A549 (cell line): ENCODE measurements at regions not wholly inside any gene's neighbourhood (a gene's known extent, or its start where the extent isn't known, plus 50 kb on each side); places are given as distances from the start of the nearest gene placed in this dataset.

Source experiments
- ATAC-seq, 2 experiments: fragments of 200-7000 bp in 1 of 2; fragments of >200 bp in 1 of 2; cut with Nextera tagmentation in 1 of 2; cut with Tn5 transposase in 1 of 2; 3 replicates each; pipeline versions ENCODE4 v1.8.0 to v1.9.1; 2018 to 2020; ENCODE audit warnings: mild to moderate bottlenecking in 1 of 2, moderate library complexity in 1 of 2
- CTCF ChIA-PET: fragments of 300-600 bp; sonication (Branson Sonifier 250); formaldehyde crosslinking; extraction: SDS; loops from one replicate; lab custom pipeline; 2021; ENCODE audit warnings: antibody characterized with exemption, inconsistent platforms; lab: Yijun Ruan, JAX
- POLR2A ChIA-PET: fragments of 350-600 bp; formaldehyde crosslinking; extraction: SDS; loops from one replicate; lab custom pipeline; 2021; ENCODE audit warnings: antibody characterized with exemption, inconsistent platforms; lab: Yijun Ruan, JAX
- DNase-seq, 2 experiments: peaks; one replicate each; pipeline versions ENCODE4 v3.0.0 to v3.0.0-alpha.2; 2011 to 2016; ENCODE audit warnings: low read depth in 1 of 2, low spot score in 1 of 2
- FAIRE-seq: peaks from 2 replicates; lab custom pipeline; 2011; peaks lifted over from hg19 to GRCh38; lab: Jason Lieb, UNC
- H3K27ac ChIP-seq, 2 experiments: fragments of >200 bp; sonication (Bioruptor Twin); formaldehyde crosslinking; 3 replicates each; pipeline ENCODE4 v1.5.1; 2016 to 2017
- H3K4me1 ChIP-seq: fragments of >200 bp; sonication (Bioruptor Twin); formaldehyde crosslinking; 3 replicates; pipeline ENCODE4 v1.6.1; 2016
- H3K4me2 ChIP-seq: fragments of >200 bp; sonication (Bioruptor Twin); formaldehyde crosslinking; 3 replicates; pipeline ENCODE4 v1.6.1; 2016
- H3K4me3 ChIP-seq: fragments of >200 bp; sonication (Bioruptor Twin); formaldehyde crosslinking; 3 replicates; pipeline ENCODE4 v1.5.1; 2016
- H3K9me3 ChIP-seq: fragments of >200 bp; sonication (Bioruptor Twin); formaldehyde crosslinking; 3 replicates; pipeline ENCODE4 v1.6.1; 2016
- CBX8 ChIP-seq: fragments of 200-600 bp; sonication (generic); IDR thresholded peaks from 2 replicates; pipeline ENCODE4 v1.6.1; 2016
- CEBPB ChIP-seq, 2 experiments: fragments of >200 bp in 1 of 2; sonication (Bioruptor Twin) in 1 of 2; formaldehyde crosslinking in 1 of 2; IDR thresholded peaks; 2 replicates each; pipeline ENCODE4 v1.6.1; 2012 to 2016
- E2F6 ChIP-seq: IDR thresholded peaks from 2 replicates; pipeline ENCODE4 v1.6.1; 2012; ENCODE audit warnings: low read depth, borderline replicate concordance
- EHF ChIP-seq: fragments of 250-450 bp; sonication (Bioruptor Pico); IDR thresholded peaks from 2 replicates; pipeline ENCODE4 v1.5.0; 2020; ENCODE audit warnings: mild to moderate bottlenecking
- ESRRA ChIP-seq: fragments of 150-350 bp; IDR thresholded peaks from 2 replicates; pipeline ENCODE4 v1.6.1; 2014; ENCODE audit warnings: mild to moderate bottlenecking, low read length, borderline replicate concordance
- FOSL2 ChIP-seq, 2 experiments: fragments of 450-650 bp in 1 of 2; fragments of >200 bp in 1 of 2; sonication (Bioruptor Twin) in 1 of 2; formaldehyde crosslinking; IDR thresholded peaks; 2 replicates each; pipeline versions ENCODE4 v1.5.0 to v1.6.1; 2016 to 2020; ENCODE audit warnings: mild to moderate bottlenecking in 1 of 2, moderate library complexity in 1 of 2
- HES2 ChIP-seq: fragments of >200 bp; sonication (Bioruptor Twin); formaldehyde crosslinking; IDR thresholded peaks from 2 replicates; pipeline ENCODE4 v1.6.1; 2016
- HOXB5 ChIP-seq: fragments of 250-450 bp; sonication (Bioruptor Pico); IDR thresholded peaks from 2 replicates; pipeline ENCODE4 v1.5.0; 2020; ENCODE audit warnings: mild to moderate bottlenecking, moderate library complexity
- MAFK ChIP-seq: fragments of 450-650 bp; IDR thresholded peaks from 2 replicates; pipeline ENCODE4 v1.6.1; 2014; ENCODE audit not compliant: partially characterized antibody
- MAX ChIP-seq: IDR thresholded peaks from 2 replicates; pipeline ENCODE4 v1.6.1; 2012
- MAZ ChIP-seq: fragments of 150-350 bp; IDR thresholded peaks from 2 replicates; pipeline ENCODE4 v1.6.1; 2014; ENCODE audit warnings: antibody characterized with exemption, low read depth, low read length, borderline replicate concordance
- MYC ChIP-seq: IDR thresholded peaks from 2 replicates; pipeline ENCODE4 v1.6.1; 2012; ENCODE audit warnings: mild to moderate bottlenecking, inconsistent platforms, low read length, improper control_type of control experiment, borderline replicate concordance
- NFE2L2 ChIP-seq: fragments of 150-350 bp; conservative IDR thresholded peaks from 2 replicates; pipeline ENCODE4 v1.6.1; 2014; ENCODE audit warnings: low read length
- NR3C1 ChIP-seq: fragments of >200 bp; sonication (Bioruptor Twin); formaldehyde crosslinking; IDR thresholded peaks from 3 replicates; pipeline ENCODE4 v1.6.1; 2017
- POLR2A ChIP-seq: IDR thresholded peaks from 2 replicates; pipeline ENCODE4 v1.6.1; 2012; ENCODE audit warnings: mild to moderate bottlenecking, low read length
- RARB ChIP-seq: fragments of 250-450 bp; sonication (Bioruptor Pico); IDR thresholded peaks from 2 replicates; pipeline ENCODE4 v1.8.0; 2021; ENCODE audit warnings: mild to moderate bottlenecking, moderate library complexity
- RFX5 ChIP-seq: fragments of 450-650 bp; IDR thresholded peaks from 2 replicates; pipeline ENCODE4 v1.7.1; 2014; ENCODE audit warnings: antibody characterized with exemption, mild to moderate bottlenecking, moderate library complexity
- SREBF2 ChIP-seq: fragments of 450-650 bp; IDR thresholded peaks from 2 replicates; pipeline ENCODE4 v1.6.1; 2014; ENCODE audit warnings: mild to moderate bottlenecking, moderate library complexity
- TP53 ChIP-seq: fragments of 250-450 bp; sonication (Bioruptor Pico); IDR thresholded peaks from 2 replicates; pipeline ENCODE4 v1.5.0; 2021; ENCODE audit warnings: mild to moderate bottlenecking, moderate library complexity
- USF2 ChIP-seq: fragments of 450-650 bp; IDR thresholded peaks from 2 replicates; pipeline ENCODE4 v1.6.1; 2014; ENCODE audit warnings: antibody characterized with exemption
- WGBS: methylation state at CpG from one replicate; pipeline ENCODE4 v1.1.6; 2017; ENCODE audit errors: missing lambda C conversion rate; 5-methylcytosine and 5-hydroxymethylcytosine counted together
- TF ChIP-seq, protein P1 (sequence below): fragments of 200-600 bp; sonication (generic); IDR thresholded peaks from 2 replicates; pipeline ENCODE4 v1.6.1; 2016; ENCODE audit warnings: antibody characterized with exemption, mild to moderate bottlenecking, moderate library complexity
- TF ChIP-seq, protein P2 (sequence below): fragments of 250-450 bp; sonication (Bioruptor Pico); IDR thresholded peaks from 2 replicates; pipeline ENCODE4 v1.5.0; 2021; ENCODE audit warnings: mild to moderate bottlenecking, moderate library complexity, borderline replicate concordance

GRCh38 chr14:98888927-98889835 is 382.8 kb downstream of the BCL11B start:
- TF ChIP-seq EHF (CRISPR knock-in tag) (no peak), MAX (no peak), HES2 (no peak), TP53 (CRISPR knock-in tag) (no peak), POLR2A (no peak), MAFK (no peak), NFE2L2 (no peak), RFX5 (no peak), SREBF2 (no peak), CEBPB (IDR thresholded peaks at IDR 0.05) (no peak), HOXB5 (CRISPR knock-in tag) (no peak)
- ChIA-PET POLR2A (no interaction called here), CTCF (interaction anchor here (1.1 kb wide), 1 partner anchor 10 kb away, joined by 4 read pairs; no protein-coding TSS in a partner anchor)
- 0 out of 3 replicates have a peak, but pooled peaks cover 3% of the 10 kb centered on the region for H3K9me3 ChIP-seq
- DNase-seq = no peak
- WGBS = 65% methylated on average over 11 of the region's 11 CpGs
- no peak for FAIRE-seq
- no peak for ATAC-seq
- no peak overlapping the region for H3K27ac ChIP-seq
- no peaks in the 10 kb centered on the region for H3K4me1 ChIP-seq
- no peak overlapping the region for H3K4me3 ChIP-seq
- no peak overlapping the region for H3K4me2 ChIP-seq

DNA sequence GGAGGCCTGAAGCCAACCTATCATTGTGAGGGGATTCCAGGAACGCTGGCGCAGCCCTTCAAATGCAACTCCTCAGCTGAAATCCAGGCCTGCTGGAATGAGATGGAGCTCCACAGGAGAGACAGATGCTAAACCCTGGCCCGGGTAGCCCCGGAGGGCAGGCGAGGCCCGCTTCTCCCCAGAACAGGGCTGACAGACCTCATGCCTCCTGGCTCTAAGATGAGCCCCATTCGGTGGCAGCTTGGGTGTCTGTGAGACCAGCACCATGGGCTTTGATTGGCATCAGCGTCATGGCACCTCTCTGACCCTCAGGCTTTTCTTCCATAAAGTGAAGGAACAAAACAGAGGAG is 382.2 kb downstream of the BCL11B start:
- DNase-seq (no peak), ATAC-seq (no peak), FAIRE-seq (no peak)
- Histone ChIP-seq H3K4me1 (no peaks in the 10 kb centered on the region), H3K4me2 (no peak overlapping the region), H3K4me3 (no peak overlapping the region), H3K9me3 (no peaks in the 10 kb centered on the region), H3K27ac (no peak overlapping the region)
- WGBS = 53% methylated on average over 3 of the region's 8 CpGs
- ChIA-PET CTCF (no interaction called here), POLR2A (no interaction called here)
- TF ChIP-seq MAZ = no peak
- TF ChIP-seq FOSL2 (IDR thresholded peaks at IDR 0.05) = no peak
- TF ChIP-seq FOSL2 (CRISPR knock-in tag; IDR thresholded peaks at IDR 0.05) = no peak
- no peak for TF ChIP-seq NR3C1
- no peak for TF ChIP-seq CBX8
- TF ChIP-seq RARB = no peak
- no peak for TF ChIP-seq E2F6
- TF ChIP-seq, protein P1, sequence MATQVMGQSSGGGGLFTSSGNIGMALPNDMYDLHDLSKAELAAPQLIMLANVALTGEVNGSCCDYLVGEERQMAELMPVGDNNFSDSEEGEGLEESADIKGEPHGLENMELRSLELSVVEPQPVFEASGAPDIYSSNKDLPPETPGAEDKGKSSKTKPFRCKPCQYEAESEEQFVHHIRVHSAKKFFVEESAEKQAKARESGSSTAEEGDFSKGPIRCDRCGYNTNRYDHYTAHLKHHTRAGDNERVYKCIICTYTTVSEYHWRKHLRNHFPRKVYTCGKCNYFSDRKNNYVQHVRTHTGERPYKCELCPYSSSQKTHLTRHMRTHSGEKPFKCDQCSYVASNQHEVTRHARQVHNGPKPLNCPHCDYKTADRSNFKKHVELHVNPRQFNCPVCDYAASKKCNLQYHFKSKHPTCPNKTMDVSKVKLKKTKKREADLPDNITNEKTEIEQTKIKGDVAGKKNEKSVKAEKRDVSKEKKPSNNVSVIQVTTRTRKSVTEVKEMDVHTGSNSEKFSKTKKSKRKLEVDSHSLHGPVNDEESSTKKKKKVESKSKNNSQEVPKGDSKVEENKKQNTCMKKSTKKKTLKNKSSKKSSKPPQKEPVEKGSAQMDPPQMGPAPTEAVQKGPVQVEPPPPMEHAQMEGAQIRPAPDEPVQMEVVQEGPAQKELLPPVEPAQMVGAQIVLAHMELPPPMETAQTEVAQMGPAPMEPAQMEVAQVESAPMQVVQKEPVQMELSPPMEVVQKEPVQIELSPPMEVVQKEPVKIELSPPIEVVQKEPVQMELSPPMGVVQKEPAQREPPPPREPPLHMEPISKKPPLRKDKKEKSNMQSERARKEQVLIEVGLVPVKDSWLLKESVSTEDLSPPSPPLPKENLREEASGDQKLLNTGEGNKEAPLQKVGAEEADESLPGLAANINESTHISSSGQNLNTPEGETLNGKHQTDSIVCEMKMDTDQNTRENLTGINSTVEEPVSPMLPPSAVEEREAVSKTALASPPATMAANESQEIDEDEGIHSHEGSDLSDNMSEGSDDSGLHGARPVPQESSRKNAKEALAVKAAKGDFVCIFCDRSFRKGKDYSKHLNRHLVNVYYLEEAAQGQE = no peak
- TF ChIP-seq, protein P2, sequence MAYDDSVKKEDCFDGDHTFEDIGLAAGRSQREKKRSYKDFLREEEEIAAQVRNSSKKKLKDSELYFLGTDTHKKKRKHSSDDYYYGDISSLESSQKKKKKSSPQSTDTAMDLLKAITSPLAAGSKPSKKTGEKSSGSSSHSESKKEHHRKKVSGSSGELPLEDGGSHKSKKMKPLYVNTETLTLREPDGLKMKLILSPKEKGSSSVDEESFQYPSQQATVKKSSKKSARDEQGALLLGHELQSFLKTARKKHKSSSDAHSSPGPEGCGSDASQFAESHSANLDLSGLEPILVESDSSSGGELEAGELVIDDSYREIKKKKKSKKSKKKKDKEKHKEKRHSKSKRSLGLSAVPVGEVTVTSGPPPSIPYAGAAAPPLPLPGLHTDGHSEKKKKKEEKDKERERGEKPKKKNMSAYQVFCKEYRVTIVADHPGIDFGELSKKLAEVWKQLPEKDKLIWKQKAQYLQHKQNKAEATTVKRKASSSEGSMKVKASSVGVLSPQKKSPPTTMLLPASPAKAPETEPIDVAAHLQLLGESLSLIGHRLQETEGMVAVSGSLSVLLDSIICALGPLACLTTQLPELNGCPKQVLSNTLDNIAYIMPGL (CRISPR knock-in tag) = no peak
- TF ChIP-seq RFX5 = no peak
- no peak for TF ChIP-seq ESRRA
- TF ChIP-seq MYC = no peak
- no peak for TF ChIP-seq USF2
